Neural cell (in vitro differentiated cells): ENCODE measurements at regions not wholly inside any gene's neighbourhood (a gene's known extent, or its start where the extent isn't known, plus 50 kb on each side); places are given as distances from the start of the nearest gene placed in this dataset.

Experiments used
- EP300 ChIP-seq: fragments of 450-650 bp; conservative IDR thresholded peaks from 2 replicates; pipeline ENCODE4 v1.6.1; 2014; ENCODE audit warnings: antibody characterized with exemption, mild to moderate bottlenecking, moderate library complexity; ENCODE audit not compliant: poor library complexity, severe bottlenecking
- EZH2 ChIP-seq: fragments of 200-600, 300-800 bp; shearing (Covaris generic), sonication (generic); IDR thresholded peaks from 2 replicates; pipeline ENCODE4 v1.6.1; 2014; ENCODE audit warnings: antibody characterized with exemption, low read length, borderline replicate concordance, mild to moderate bottlenecking; ENCODE audit not compliant: insufficient read depth, poor library complexity, severe bottlenecking
- TAF1 ChIP-seq: IDR thresholded peaks from 2 replicates; pipeline ENCODE4 v1.6.1; 2012; ENCODE audit warnings: low read depth
- TF ChIP-seq, protein P1 (sequence below): fragments of 450-650 bp; IDR thresholded peaks from 2 replicates; pipeline ENCODE4 v1.5.1; 2014; ENCODE audit warnings: antibody characterized with exemption, mild to moderate bottlenecking, moderate library complexity; ENCODE audit not compliant: poor library complexity, severe bottlenecking

DNA sequence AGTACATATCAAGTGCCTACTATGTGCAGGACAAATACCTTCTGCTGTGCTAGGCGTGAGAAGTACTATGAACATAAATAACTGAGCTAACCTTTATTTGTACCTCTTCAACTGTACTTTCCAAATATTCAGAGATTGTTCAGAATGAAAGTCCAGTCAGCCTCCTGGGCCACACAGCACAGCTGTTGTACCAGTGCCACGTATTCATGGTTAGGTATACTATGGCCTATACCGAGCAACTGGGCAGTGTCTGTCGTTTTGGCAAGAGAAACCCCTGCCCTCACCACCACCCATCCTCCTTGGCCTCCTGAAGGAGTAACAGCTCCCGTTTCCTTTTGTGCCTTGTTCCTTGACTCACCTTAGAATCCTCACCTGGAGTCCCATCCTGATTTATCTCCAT lies 53.0 kb downstream of the RASSF10 start:
- TF ChIP-seq, protein P1, sequence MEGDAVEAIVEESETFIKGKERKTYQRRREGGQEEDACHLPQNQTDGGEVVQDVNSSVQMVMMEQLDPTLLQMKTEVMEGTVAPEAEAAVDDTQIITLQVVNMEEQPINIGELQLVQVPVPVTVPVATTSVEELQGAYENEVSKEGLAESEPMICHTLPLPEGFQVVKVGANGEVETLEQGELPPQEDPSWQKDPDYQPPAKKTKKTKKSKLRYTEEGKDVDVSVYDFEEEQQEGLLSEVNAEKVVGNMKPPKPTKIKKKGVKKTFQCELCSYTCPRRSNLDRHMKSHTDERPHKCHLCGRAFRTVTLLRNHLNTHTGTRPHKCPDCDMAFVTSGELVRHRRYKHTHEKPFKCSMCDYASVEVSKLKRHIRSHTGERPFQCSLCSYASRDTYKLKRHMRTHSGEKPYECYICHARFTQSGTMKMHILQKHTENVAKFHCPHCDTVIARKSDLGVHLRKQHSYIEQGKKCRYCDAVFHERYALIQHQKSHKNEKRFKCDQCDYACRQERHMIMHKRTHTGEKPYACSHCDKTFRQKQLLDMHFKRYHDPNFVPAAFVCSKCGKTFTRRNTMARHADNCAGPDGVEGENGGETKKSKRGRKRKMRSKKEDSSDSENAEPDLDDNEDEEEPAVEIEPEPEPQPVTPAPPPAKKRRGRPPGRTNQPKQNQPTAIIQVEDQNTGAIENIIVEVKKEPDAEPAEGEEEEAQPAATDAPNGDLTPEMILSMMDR, result no peak
- TF ChIP-seq EP300, result no peak
- TF ChIP-seq TAF1, result no peak
- TF ChIP-seq EZH2, result no peak
